Thyroid gland (tissue), 4 donors: ENCODE measurements at regions not wholly inside any gene's neighbourhood (a gene's known extent, or its start where the extent isn't known, plus 50 kb on each side); places are given as distances from the start of the nearest gene placed in this dataset.

ENCODE experiments used
- DNase-seq, 2 donors: peaks; one replicate each; pipeline ENCODE4 v3.0.0-alpha.2; 2019
- H3K27ac ChIP-seq, 3 donors: fragments of 200-600 bp; sonication (generic); 1 replicate in 2 of 3; 2 replicates in 1 of 3; pipeline ENCODE4 v1.5.1; 2016 to 2019; ENCODE audit warnings: mild to moderate bottlenecking in 1 of 3, moderate library complexity in 1 of 3
- H3K27me3 ChIP-seq: fragments of 200-600 bp; sonication (generic); one replicate; pipeline ENCODE4 v1.5.1; 2019
- H3K36me3 ChIP-seq, 2 donors: fragments of 200-600 bp; sonication (generic); one replicate each; pipeline ENCODE4 v1.5.1; 2016 to 2019
- H3K4me1 ChIP-seq, 2 donors: fragments of 200-600 bp; sonication (generic); one replicate each; pipeline ENCODE4 v1.5.1; 2017 to 2019
- H3K4me3 ChIP-seq, 3 donors: fragments of 200-600 bp; sonication (generic); replicated peaks in 1 of 3; 1 replicate in 2 of 3; 2 replicates in 1 of 3; pipeline ENCODE4 v1.5.1; 2016; ENCODE audit warnings: mild to moderate bottlenecking in 1 of 3
- H3K9me3 ChIP-seq: fragments of 200-600 bp; sonication (generic); one replicate; pipeline ENCODE4 v1.5.1; 2017
- POLR2A ChIP-seq, 2 donors: fragments of 450-650 bp; IDR thresholded peaks; one replicate each; pipeline ENCODE4 v1.6.1; 2017; ENCODE audit warnings: antibody characterized with exemption in 2 of 2, mild to moderate bottlenecking in 2 of 2, moderate library complexity in 1 of 2
- WGBS, 2 donors: methylation state at CpG; one replicate each; pipeline ENCODE4 v1.1.5; 2017; 5-methylcytosine and 5-hydroxymethylcytosine counted together
- intact Hi-C: fragments of 100-400 bp; cut with DNase I; formaldehyde crosslinking; loops from one replicate; pipeline ENCODE4 v1.15.1; 2023
- TF ChIP-seq, protein P1 (sequence below), 6 experiments: fragments of 200-600 bp in 3 of 6; fragments of 450-650 bp in 3 of 6; sonication (generic) in 3 of 6; IDR thresholded peaks; one replicate each; pipeline ENCODE4 v1.5.1; 2016 to 2019; ENCODE audit warnings: antibody characterized with exemption in 6 of 6, mild to moderate bottlenecking in 2 of 6, inconsistent platforms in 1 of 6, moderate library complexity in 1 of 6

DNA sequence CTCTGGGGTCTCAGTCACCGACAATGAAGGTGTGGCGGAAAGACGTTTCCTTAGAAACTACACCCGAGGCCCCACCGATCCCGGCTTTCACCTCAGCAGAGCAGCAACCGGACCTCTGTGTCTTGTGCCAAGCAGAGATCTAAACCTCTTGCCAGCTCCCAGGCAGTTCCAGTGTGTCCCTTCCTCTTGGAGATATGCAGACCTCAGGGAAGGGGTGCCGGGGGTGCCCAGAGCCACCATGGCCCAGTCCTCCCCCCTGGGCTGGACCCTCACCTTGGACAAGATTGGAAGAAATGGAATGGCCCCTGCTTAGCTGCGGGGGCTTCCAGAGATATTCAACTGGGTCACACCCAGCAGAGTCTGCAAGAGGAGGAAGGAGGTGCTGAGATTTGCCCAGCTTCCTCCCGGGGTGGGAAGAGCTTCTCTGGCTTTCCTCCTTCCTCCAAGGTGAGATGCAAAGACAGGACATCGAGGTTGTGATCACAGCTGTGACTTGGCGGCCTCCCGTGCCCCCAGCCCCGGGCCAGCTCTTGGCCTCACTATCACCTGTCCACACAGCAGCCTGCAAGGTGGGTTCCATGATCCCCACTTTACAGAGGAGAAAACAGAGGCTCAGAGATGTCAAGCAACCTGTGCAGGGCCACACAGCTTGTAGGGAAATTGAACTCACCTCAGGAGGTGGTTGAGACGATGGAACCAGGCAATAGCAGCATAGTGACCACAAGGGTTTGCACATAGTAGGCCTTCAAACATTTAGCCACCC, 281.7 kb upstream of the RTL1 start:
- intact Hi-C loops: no loop called here

DNA sequence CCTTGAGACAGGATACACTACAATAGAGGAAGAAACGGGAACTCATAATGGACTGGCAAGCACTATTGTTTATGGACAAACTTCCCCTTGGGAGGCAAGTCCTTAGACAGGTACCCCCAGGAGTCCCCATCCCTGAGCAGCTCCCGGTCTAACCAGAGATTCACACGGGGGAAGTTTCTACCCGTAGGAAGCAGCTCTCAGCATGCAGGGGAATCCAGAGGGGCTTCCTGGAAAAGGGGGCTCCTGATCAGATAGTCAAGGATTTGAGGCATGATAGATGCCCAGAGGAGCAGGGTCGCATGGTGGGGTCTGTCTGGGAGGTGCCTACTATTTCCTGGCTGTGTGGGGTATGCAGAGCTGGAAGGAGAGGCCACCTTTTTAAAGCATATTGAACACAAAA, 282.4 kb upstream of the RTL1 start:
- no peak overlapping the region for H3K27ac ChIP-seq
- H3K27me3 ChIP-seq: no peaks in the 10 kb centered on the region
- intact Hi-C loops: no loop called here
- H3K4me1 ChIP-seq: no peaks in the 10 kb centered on the region
- no peaks in the 10 kb centered on the region for H3K36me3 ChIP-seq
- TF ChIP-seq POLR2A (IDR thresholded peaks at IDR 0.05): no peak
- TF ChIP-seq, protein P1, sequence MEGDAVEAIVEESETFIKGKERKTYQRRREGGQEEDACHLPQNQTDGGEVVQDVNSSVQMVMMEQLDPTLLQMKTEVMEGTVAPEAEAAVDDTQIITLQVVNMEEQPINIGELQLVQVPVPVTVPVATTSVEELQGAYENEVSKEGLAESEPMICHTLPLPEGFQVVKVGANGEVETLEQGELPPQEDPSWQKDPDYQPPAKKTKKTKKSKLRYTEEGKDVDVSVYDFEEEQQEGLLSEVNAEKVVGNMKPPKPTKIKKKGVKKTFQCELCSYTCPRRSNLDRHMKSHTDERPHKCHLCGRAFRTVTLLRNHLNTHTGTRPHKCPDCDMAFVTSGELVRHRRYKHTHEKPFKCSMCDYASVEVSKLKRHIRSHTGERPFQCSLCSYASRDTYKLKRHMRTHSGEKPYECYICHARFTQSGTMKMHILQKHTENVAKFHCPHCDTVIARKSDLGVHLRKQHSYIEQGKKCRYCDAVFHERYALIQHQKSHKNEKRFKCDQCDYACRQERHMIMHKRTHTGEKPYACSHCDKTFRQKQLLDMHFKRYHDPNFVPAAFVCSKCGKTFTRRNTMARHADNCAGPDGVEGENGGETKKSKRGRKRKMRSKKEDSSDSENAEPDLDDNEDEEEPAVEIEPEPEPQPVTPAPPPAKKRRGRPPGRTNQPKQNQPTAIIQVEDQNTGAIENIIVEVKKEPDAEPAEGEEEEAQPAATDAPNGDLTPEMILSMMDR (IDR thresholded peaks at IDR 0.05): no peak
- no peak overlapping the region for H3K4me3 ChIP-seq
- 59 to 63% methylated on average over 5 of the region's 5 CpGs for WGBS, 2 donors
- DNase-seq: no peak
- no peaks in the 10 kb centered on the region for H3K9me3 ChIP-seq

More for the DNA sequence above, 281.7 kb upstream of the RTL1 start:
- no peaks in the 10 kb centered on the region for H3K36me3 ChIP-seq
- H3K9me3 ChIP-seq: no peaks in the 10 kb centered on the region
- no peak overlapping the region for H3K4me3 ChIP-seq
- no peak for DNase-seq
- H3K27ac ChIP-seq: no peak overlapping the region
- 82 to 89% methylated on average over 13 to 15 of the region's 15 CpGs for WGBS, 2 donors
- TF ChIP-seq, protein P1 (IDR thresholded peaks at IDR 0.05): no peak
- TF ChIP-seq POLR2A (IDR thresholded peaks at IDR 0.05): no peak
- no peaks in the 10 kb centered on the region for H3K4me1 ChIP-seq
- no peaks in the 10 kb centered on the region for H3K27me3 ChIP-seq

DNA sequence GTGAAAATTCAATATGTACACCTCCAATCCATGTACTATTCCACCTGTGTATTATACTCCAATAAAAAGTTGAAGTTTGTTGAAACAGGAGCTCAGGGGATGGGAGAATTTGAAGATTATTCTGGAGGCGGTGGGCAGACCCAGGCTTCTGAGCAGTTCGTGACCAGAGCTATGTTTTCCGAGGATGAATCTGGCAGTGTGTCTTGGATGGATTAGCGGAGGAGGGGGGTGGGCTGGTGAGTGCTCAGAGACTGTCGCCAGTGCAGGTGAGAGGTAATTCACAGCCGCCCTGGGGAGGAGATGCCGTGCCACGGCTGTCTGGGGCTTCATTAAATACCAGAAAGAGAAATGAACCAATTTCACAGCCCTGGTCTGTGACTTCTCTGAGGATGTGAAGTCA, 283.0 kb upstream of the RTL1 start:
- Histone ChIP-seq H3K27ac (no peak overlapping the region), H3K27me3 (no peaks in the 10 kb centered on the region), H3K4me3 (no peak overlapping the region), H3K4me1 (no peaks in the 10 kb centered on the region), H3K36me3 (no peaks in the 10 kb centered on the region), H3K9me3 (no peaks in the 10 kb centered on the region)
- TF ChIP-seq POLR2A (IDR thresholded peaks at IDR 0.05): no peak
- TF ChIP-seq, protein P1 (IDR thresholded peaks at IDR 0.05): no peak
- intact Hi-C loops: no loop called here
- WGBS, 2 donors: 86 to 95% methylated on average over 8 of the region's 8 CpGs
- DNase-seq: no peak

DNA sequence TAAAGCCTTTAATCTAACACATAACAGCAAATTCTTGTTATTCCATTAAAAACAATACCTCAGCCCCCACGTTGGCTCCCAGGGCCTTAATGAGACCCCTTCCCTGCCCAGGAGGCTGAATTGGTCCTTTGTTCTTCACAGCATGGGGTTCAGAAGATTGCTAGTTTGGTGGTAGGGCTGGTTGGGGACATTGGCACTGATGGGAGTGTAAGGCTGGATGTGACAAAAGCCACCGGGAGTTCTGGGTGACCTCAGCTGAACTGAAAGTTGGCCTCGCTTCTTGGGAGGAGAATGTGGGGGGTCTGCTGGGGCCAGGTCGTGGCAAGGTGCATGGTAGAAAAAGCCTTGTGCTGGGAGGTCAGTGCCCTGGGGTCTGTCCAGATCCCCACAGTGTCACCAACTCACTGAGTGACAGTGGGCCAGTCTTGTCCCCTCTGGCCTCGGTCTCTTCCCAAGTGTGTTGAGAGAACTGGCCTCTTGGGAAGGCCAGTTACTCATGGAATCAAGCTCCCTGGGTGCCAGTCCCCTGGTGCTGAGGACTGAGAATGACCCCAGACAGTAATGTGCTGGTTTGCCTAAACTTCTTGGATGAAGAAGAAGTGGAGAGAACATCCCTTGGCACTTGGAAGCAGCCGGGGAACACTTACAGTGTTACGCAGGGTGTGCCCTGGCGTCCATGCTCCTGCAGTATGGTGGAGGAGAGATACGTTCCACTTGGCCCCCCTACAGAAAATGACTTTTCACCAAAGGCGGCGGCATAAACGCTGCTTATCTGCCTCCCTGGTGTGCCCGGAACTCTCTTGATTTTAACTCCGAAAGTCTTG, 283.7 kb upstream of the RTL1 start:
- DNase-seq: no peak

More for the DNA sequence above, 283.7 kb upstream of the RTL1 start:
- Histone ChIP-seq H3K27me3 (no peaks in the 10 kb centered on the region), H3K27ac (no peak overlapping the region), H3K36me3 (no peaks in the 10 kb centered on the region), H3K9me3 (no peaks in the 10 kb centered on the region), H3K4me3 (no peak overlapping the region), H3K4me1 (no peaks in the 10 kb centered on the region)
- intact Hi-C loops: no loop called here
- 88 to 90% methylated on average over 14 of the region's 14 CpGs for WGBS, 2 donors
- TF ChIP-seq, protein P1 (IDR thresholded peaks at IDR 0.05): no peak
- TF ChIP-seq POLR2A (IDR thresholded peaks at IDR 0.05): no peak
